ENCODE measurements at regions not wholly inside any gene's neighbourhood (a gene's known extent, or its start where the extent isn't known, plus 50 kb on each side); places are given as distances from the start of the nearest gene placed in this dataset.

GRCh38 chr11:130677486-130678153 lies 229.2 kb downstream of the ADAMTS15 start:
- TF ChIP-seq CTCF (IDR thresholded peaks at IDR 0.05) (no peak), EZH2 (IDR thresholded peaks at IDR 0.05; ENCODE audit: borderline replicate concordance, insufficient read depth, low read depth, low read length, poor library complexity, severe bottlenecking) (no peak)

Measured in B cell (primary cell).